H9 (cell line): ENCODE measurements at regions not wholly inside any gene's neighbourhood (a gene's known extent, or its start where the extent isn't known, plus 50 kb on each side); places are given as distances from the start of the nearest gene placed in this dataset.

ENCODE experiments used
- DNase-seq: peaks from one replicate; pipeline ENCODE4 v3.0.0-alpha.2; 2017
- H2AFZ ChIP-seq: one replicate; pipeline ENCODE4 v1.6.1; 2013; ENCODE audit warnings: mild to moderate bottlenecking, low read length, control low read depth, moderate library complexity
- H2AK5ac ChIP-seq: 2 replicates; pipeline ENCODE4 v1.6.1; 2013; ENCODE audit warnings: low read length, control low read depth, mixed read lengths; ENCODE audit not compliant: insufficient read length
- H2BK120ac ChIP-seq: one replicate; pipeline ENCODE4 v1.6.1; 2013; ENCODE audit warnings: low read depth, mild to moderate bottlenecking, low read length, control low read depth, inconsistent platforms; ENCODE audit not compliant: poor library complexity, severe bottlenecking
- H2BK12ac ChIP-seq: 2 replicates; pipeline ENCODE4 v1.6.1; 2013; ENCODE audit warnings: low read length, control low read depth, mixed read lengths, low read depth; ENCODE audit not compliant: insufficient read length
- H2BK15ac ChIP-seq: 2 replicates; pipeline ENCODE4 v1.6.1; 2013; ENCODE audit warnings: low read depth, low read length, control low read depth
- H2BK20ac ChIP-seq: one replicate; pipeline ENCODE4 v1.6.1; 2013; ENCODE audit warnings: low read depth, mild to moderate bottlenecking, low read length, control low read depth, inconsistent platforms; ENCODE audit not compliant: poor library complexity, severe bottlenecking
- H2BK5ac ChIP-seq: 2 replicates; pipeline ENCODE4 v1.6.1; 2013; ENCODE audit warnings: low read length, control low read depth, mixed read lengths; ENCODE audit not compliant: insufficient read length
- H3K14ac ChIP-seq: 2 replicates; pipeline ENCODE4 v1.6.1; 2013; ENCODE audit warnings: low read length, control low read depth; ENCODE audit not compliant: insufficient read depth
- H3K18ac ChIP-seq: 2 replicates; pipeline ENCODE4 v1.6.1; 2013; ENCODE audit warnings: low read depth, mild to moderate bottlenecking, mixed read lengths, low read length, control low read depth; ENCODE audit not compliant: insufficient read length
- H3K23ac ChIP-seq: 2 replicates; pipeline ENCODE4 v1.6.1; 2013; ENCODE audit warnings: low read length, control low read depth, mixed read lengths, low read depth; ENCODE audit not compliant: insufficient read length
- H3K23me2 ChIP-seq: 2 replicates; pipeline ENCODE4 v1.6.1; 2013; ENCODE audit warnings: low read depth, mild to moderate bottlenecking, mixed read lengths, low read length, control low read depth; ENCODE audit not compliant: insufficient read length, poor library complexity, severe bottlenecking
- H3K27ac ChIP-seq: 2 replicates; pipeline ENCODE4 v1.5.1; 2013; ENCODE audit warnings: low read length, control low read depth, mixed read lengths, low read depth; ENCODE audit not compliant: insufficient read length
- H3K27me3 ChIP-seq: 2 replicates; pipeline ENCODE4 v1.6.1; 2013; ENCODE audit warnings: low read length, control low read depth, inconsistent platforms; ENCODE audit not compliant: insufficient read depth
- H3K4ac ChIP-seq: 2 replicates; pipeline ENCODE4 v1.6.1; 2013; ENCODE audit warnings: low read depth, mild to moderate bottlenecking, control low read depth, inconsistent platforms, low read length, moderate library complexity
- H3K4me1 ChIP-seq: 2 replicates; pipeline ENCODE4 v1.6.1; 2013; ENCODE audit warnings: low read length, control low read depth, inconsistent platforms; ENCODE audit not compliant: insufficient read depth
- H3K4me2 ChIP-seq: 2 replicates; pipeline ENCODE4 v1.6.1; 2013; ENCODE audit warnings: low read length, control low read depth, mixed read lengths; ENCODE audit not compliant: insufficient read length, insufficient read depth
- H3K56ac ChIP-seq: 2 replicates; pipeline ENCODE4 v1.6.1; 2013; ENCODE audit warnings: low read depth, mild to moderate bottlenecking, mixed read lengths, low read length, control low read depth; ENCODE audit not compliant: insufficient read length
- H3K79me1 ChIP-seq: 2 replicates; pipeline ENCODE4 v1.6.1; 2013; ENCODE audit warnings: low read depth, mild to moderate bottlenecking, moderate library complexity, low read length, control low read depth, inconsistent platforms; ENCODE audit not compliant: insufficient read depth, poor library complexity, severe bottlenecking
- H3K79me2 ChIP-seq: 2 replicates; pipeline ENCODE4 v1.6.1; 2013; ENCODE audit warnings: low read length, control low read depth, inconsistent platforms; ENCODE audit not compliant: insufficient read depth
- H3K9ac ChIP-seq: 2 replicates; pipeline ENCODE4 v1.6.1; 2013; ENCODE audit warnings: low read length, control low read depth, mixed read lengths; ENCODE audit not compliant: insufficient read length; ENCODE audit errors: extremely low read depth
- H3K9me3 ChIP-seq: one replicate; pipeline ENCODE4 v1.6.1; 2013; ENCODE audit warnings: low read depth, low read length, inconsistent platforms; ENCODE audit not compliant: control insufficient read depth
- H3T11ph ChIP-seq: one replicate; pipeline ENCODE4 v1.6.1; 2013; ENCODE audit warnings: mild to moderate bottlenecking, low read length, control low read depth, inconsistent platforms
- H4K20me1 ChIP-seq: one replicate; pipeline ENCODE4 v1.6.1; 2013; ENCODE audit not compliant: control insufficient read depth, insufficient read length, insufficient read depth
- H4K5ac ChIP-seq: 2 replicates; pipeline ENCODE4 v1.6.1; 2013; ENCODE audit warnings: low read depth, mild to moderate bottlenecking, mixed read lengths, low read length, control low read depth; ENCODE audit not compliant: insufficient read length
- H4K8ac ChIP-seq: replicated peaks from 2 replicates; pipeline ENCODE4 v1.6.1; 2013; ENCODE audit warnings: low read length, control low read depth, mixed read lengths, low read depth; ENCODE audit not compliant: insufficient read length
- H4K91ac ChIP-seq: 2 replicates; pipeline ENCODE4 v1.6.1; 2013; ENCODE audit warnings: low read depth, mild to moderate bottlenecking, moderate library complexity, mixed read lengths, low read length, control low read depth; ENCODE audit not compliant: insufficient read length
- H3K27ac Mint-ChIP-seq, 3 experiments: 2 replicates in 2 of 3; 3 replicates in 1 of 3; pipeline ENCODE4 v1.8.0; 2020 to 2021; ENCODE audit warnings: mixed read lengths in 3 of 3, mild to moderate bottlenecking in 1 of 3, moderate library complexity in 1 of 3
- H3K27me3 Mint-ChIP-seq: 2 replicates; pipeline ENCODE4 v1.8.0; 2021; ENCODE audit warnings: low read depth, mild to moderate bottlenecking, moderate library complexity, mixed read lengths
- H3K36me3 Mint-ChIP-seq, 3 experiments: 2 replicates in 2 of 3; 3 replicates in 1 of 3; pipeline ENCODE4 v1.8.0; 2020 to 2021; ENCODE audit warnings: low read depth in 3 of 3, mixed read lengths in 3 of 3; ENCODE audit not compliant: insufficient read depth in 1 of 3
- H3K4me1 Mint-ChIP-seq, 2 experiments: 2 replicates each; pipeline ENCODE4 v1.8.0; 2020; ENCODE audit warnings: mixed read lengths in 2 of 2
- H3K4me3 Mint-ChIP-seq, 2 experiments: 2 replicates in 1 of 2; 3 replicates in 1 of 2; pipeline ENCODE4 v1.8.0; 2020 to 2021; ENCODE audit warnings: mild to moderate bottlenecking in 2 of 2, mixed read lengths in 2 of 2, moderate library complexity in 1 of 2
- H3K9me3 Mint-ChIP-seq, 2 experiments: 2 replicates in 1 of 2; 3 replicates in 1 of 2; pipeline ENCODE4 v1.8.0; 2020; ENCODE audit warnings: mild to moderate bottlenecking in 2 of 2, mixed read lengths in 2 of 2, moderate library complexity in 1 of 2
- WGBS: extraction: QIAGEN DNeasy Blood & Tissue Kit; methylation state at CpG from one replicate; pipeline ENCODE4 v1.1.7; 2013; ENCODE audit warnings: missing lambda C conversion rate, low lambda C conversion rate, mixed read lengths; ENCODE audit not compliant: insufficient read length; ENCODE audit errors: extremely low coverage; 5-methylcytosine and 5-hydroxymethylcytosine counted together
- TF ChIP-seq, protein P1 (sequence below): fragments of 200-600 bp; sonication (generic); conservative IDR thresholded peaks from 3 replicates; pipeline ENCODE4 v1.8.0; 2021; ENCODE audit warnings: antibody characterized with exemption, mild to moderate bottlenecking

GRCh38 chr1:242623756-242624155, 99.3 kb upstream of the PLD5 start:
- no peak for DNase-seq
- no peak overlapping the region for H3K4ac ChIP-seq
- no peak overlapping the region for H3K9ac ChIP-seq
- TF ChIP-seq, protein P1, sequence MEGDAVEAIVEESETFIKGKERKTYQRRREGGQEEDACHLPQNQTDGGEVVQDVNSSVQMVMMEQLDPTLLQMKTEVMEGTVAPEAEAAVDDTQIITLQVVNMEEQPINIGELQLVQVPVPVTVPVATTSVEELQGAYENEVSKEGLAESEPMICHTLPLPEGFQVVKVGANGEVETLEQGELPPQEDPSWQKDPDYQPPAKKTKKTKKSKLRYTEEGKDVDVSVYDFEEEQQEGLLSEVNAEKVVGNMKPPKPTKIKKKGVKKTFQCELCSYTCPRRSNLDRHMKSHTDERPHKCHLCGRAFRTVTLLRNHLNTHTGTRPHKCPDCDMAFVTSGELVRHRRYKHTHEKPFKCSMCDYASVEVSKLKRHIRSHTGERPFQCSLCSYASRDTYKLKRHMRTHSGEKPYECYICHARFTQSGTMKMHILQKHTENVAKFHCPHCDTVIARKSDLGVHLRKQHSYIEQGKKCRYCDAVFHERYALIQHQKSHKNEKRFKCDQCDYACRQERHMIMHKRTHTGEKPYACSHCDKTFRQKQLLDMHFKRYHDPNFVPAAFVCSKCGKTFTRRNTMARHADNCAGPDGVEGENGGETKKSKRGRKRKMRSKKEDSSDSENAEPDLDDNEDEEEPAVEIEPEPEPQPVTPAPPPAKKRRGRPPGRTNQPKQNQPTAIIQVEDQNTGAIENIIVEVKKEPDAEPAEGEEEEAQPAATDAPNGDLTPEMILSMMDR, result no peak
- no peaks in the 10 kb centered on the region for H4K20me1 ChIP-seq
- H2BK5ac ChIP-seq, result no peak overlapping the region
- Mint-ChIP-seq H3K27ac (no peak overlapping the region), H3K4me1 (peaks cover 0 to 3% of the 10 kb centered on the region in 2 experiments; a peak in 1 of 4 replicates), H3K4me3 (no peak overlapping the region), H3K27me3 (no peaks in the 10 kb centered on the region; the same call in 1 of the 2 replicates), H3K9me3 (peaks cover 6% of the 10 kb centered on the region in 2 experiments; a peak in 4 of 5 replicates), H3K36me3 (no peaks in the 10 kb centered on the region; a peak in 1 of 7 replicates)
- H3K23ac ChIP-seq, result no peak overlapping the region
- H3K9me3 ChIP-seq, result no peaks in the 10 kb centered on the region
- no peaks in the 10 kb centered on the region for H3K79me1 ChIP-seq
- no peak overlapping the region for H4K91ac ChIP-seq
- H3K14ac ChIP-seq, result no peak overlapping the region
- no peak overlapping the region for H2BK12ac ChIP-seq
- H3K27me3 ChIP-seq, result no peaks in the 10 kb centered on the region
- H2AFZ ChIP-seq, result no peak overlapping the region
- H2BK15ac ChIP-seq, result no peak overlapping the region
- no peaks in the 10 kb centered on the region for H3K79me2 ChIP-seq
- H3K4me2 ChIP-seq, result no peak overlapping the region
- H3K27ac ChIP-seq, result no peak overlapping the region
- no CpG with 5 or more reads among the region's 5 CpGs for WGBS
- H2BK120ac ChIP-seq, result no peak overlapping the region
- H3T11ph ChIP-seq, result no peak overlapping the region
- no peaks in the 10 kb centered on the region for H3K23me2 ChIP-seq
- no peak overlapping the region for H4K8ac ChIP-seq
- no peak overlapping the region for H2AK5ac ChIP-seq
- H2BK20ac ChIP-seq, result no peak overlapping the region
- no peak overlapping the region for H4K5ac ChIP-seq
- no peaks in the 10 kb centered on the region for H3K4me1 ChIP-seq
- H3K18ac ChIP-seq, result no peak overlapping the region
- no peak overlapping the region for H3K56ac ChIP-seq
